NCI-H187 treated with DMSO at 0.1 percent for 48 hours (cell line): ENCODE measurements at regions not wholly inside any gene's neighbourhood (a gene's known extent, or its start where the extent isn't known, plus 50 kb on each side); places are given as distances from the start of the nearest gene placed in this dataset.

ENCODE experiments used
- DNase-seq: peaks from one replicate; lab custom pipeline; 2025; lab: John Stamatoyannopoulos, UW

DNA sequence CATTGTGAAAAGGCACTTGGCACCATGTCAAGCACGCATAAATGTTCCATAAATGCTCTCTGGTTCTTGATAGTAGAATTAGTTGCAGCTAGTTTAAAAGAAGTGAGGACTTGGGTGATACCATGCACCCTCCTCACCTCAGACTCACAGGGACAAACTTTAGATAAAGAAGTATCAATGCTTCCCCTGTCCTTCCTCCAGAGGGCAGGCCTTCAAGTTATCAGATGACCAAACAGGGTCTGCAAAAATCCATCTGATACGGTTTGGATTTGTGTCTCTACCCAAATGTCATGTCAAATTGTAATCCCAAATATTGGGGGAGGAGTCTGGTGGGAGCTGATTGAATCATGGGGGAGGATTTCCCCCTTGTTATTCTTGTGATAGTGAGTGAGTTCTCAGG, 54.1 kb downstream of the C1QL2 start:
- DNase-seq: no peak

DNA sequence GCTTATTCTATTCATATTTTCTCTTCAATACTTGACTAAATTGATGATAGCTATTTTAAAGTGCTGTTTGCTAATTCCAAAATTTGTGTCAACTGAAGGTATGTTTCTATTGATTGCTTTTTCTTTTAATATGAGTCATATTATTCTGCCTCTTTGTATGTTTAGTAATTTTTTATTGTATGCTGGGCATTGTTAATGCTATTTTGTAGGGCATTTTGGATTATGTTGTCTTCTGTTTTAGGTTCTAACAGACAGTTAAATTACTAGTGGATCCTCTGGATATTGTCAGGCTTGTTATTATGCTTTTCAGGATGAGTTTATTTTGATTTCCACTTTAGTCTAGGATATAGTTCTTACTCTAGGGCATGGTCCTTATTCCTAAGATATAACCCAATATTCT, 55.6 kb downstream of the C1QL2 start:
- no peak for DNase-seq

DNA sequence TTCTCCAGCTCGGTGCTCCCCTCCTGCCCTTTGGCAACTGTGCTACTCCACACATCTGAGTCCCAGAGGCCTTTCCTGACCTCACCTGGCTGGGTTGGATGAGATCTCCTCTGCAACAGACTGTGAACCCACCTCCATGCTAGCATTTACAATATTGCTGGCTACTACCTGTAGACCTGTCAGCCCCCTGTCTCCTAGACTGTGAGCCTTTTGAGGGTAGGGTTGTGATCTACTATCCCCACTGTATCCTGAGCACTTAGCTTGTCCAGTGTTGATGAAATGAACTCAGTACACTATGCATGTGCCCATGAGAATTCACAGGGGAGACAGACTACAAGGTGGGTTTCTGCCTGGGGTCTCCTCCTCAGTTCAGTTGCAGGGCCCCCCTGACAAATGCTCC, 70.1 kb downstream of the C1QL2 start:
- DNase-seq: no peak

DNA sequence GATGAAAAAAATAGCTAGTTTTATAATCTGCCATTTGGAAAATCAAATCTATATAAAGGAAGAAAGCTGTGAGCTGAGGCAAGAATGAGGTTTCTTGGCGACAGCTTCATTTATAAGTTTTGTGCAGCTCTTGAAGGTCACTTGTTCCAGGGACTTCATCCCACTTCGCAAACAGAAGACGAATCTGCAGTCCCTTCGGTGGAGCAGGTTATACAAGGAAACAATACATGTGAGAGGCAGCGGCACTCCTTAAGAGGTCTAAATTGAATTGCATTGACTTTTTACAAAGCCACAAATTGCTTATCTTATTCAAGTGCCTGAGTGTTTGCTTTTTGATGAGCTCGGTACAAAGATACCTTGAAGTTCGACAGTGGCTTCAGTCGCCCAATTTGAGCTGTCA, 72.2 kb downstream of the C1QL2 start:
- DNase-seq: peak; percentile 8

DNA sequence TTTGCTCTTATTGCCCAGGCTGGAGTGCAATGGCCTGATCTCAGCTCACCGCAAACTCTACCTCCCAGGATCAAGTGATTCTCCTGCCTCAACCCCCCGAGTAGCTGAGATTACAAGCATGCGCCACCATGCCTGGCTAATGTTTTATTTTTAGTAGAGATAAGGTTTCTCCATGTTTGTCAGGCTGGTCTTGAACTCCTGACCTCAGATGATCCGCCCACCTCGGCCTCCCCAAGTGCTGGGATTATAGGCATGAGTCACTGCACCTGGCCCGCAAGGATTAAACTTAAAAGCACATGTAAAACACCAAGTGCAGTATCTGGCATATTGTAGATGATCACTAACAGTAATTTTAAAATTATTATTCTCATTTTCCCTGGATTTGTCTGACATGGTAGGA, 72.9 kb downstream of the C1QL2 start:
- no peak for DNase-seq

DNA sequence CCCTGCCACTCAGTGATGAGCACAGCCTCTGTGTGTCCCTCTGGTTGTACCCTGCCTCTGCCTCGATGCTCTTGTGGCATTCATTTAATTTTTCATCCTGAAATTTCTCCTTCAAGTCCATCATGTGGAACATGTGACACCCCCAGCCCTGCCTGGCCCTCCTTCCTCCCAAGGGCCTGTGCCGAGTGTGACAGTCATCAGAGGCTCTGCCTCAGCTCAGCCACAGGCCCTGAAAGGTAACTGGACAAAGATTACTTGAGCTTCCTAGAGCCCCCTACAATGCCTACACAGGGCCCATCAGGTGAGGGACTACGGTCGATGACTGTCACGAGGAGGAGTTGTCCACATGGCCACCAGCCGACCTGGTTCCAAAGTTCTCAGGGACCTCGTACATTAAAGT, 75.1 kb downstream of the C1QL2 start:
- DNase-seq: no peak

DNA sequence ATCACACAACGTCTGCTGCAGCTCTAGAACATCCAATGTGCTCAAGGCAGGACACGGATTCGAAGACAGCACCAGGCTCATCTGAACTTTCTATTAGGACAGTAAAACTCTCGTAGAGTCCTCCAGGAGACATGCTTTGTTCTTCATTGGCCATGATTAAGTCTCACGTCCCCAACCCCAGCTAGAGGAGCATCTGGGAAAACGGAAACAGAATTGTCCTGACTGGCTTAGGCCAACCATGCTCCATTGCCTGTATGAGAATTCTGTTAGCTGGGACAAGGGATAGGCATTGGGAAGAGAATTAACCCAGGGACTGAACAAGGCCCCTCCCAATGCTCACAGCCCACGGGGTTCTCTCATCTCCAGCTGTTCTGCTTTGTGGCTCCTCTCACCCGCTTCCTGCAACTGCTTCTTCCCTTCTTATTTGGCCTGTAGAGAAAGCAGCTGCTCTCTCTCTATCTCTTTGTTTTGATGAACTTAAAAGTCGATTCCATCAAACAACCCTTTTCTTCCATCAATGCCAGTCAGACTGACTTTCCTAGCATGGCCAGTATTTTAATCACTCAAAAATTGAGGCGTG, 75.6 kb downstream of the C1QL2 start:
- DNase-seq: no peak

DNA sequence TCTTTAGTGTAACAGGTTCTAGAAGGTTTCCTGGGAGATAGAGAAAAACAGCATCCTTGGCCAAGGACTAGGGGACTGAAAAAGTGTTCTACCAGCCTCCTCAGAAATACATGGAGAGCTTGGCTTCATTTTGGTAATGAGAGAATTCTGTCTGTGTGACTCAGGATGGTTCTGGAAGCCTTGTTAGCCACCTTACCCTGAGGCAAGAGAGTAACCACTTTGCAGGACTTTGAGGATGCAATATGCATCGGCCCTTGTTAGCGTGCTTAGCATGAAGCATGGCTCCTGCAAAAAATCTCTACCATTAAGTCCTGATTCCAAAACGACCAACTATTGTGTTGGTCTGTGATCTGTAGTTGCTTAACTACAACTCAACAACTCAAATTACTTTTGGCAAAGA, 79.8 kb downstream of the C1QL2 start:
- no peak for DNase-seq

DNA sequence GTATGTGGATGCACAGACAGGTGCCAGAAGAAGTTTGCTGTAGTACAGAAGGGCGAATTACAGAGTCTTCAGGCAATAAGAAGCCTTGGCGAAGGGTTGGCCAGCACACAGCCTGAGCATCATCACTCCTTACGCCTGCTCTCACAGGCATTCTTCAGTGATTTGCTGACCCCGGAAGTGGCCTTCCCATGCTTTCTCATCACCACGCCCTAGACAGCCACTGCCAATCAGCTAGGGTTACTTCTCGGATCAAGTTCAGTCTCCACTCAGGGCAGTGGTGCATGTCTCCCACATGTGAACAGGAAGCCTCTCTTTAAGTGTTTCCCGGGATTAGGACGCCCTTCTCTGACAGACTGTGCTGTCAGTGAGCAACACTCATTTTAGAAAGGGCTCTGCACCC, 81.8 kb downstream of the C1QL2 start:
- no peak for DNase-seq

DNA sequence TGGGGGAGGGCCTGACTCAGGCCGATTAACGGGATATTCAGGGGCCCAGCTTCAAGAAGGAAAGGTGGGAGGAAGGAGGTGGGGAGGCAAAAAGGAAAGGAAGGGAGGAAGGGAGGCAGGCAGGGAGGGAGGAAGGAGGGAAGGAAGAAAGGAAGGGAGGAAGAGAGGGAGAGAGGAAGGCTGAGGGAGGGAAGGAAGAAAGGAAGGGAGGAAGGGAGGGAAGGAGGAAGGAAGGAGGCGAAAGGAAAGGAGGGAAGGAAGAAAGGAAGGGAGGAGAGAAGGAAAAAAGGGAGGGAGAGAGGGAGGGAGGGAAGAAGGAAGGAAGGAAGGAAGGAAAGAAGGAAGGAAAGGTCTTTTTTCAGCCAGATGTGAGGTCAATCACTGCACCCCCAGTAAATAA, 85.3 kb downstream of the C1QL2 start:
- no peak for DNase-seq

DNA sequence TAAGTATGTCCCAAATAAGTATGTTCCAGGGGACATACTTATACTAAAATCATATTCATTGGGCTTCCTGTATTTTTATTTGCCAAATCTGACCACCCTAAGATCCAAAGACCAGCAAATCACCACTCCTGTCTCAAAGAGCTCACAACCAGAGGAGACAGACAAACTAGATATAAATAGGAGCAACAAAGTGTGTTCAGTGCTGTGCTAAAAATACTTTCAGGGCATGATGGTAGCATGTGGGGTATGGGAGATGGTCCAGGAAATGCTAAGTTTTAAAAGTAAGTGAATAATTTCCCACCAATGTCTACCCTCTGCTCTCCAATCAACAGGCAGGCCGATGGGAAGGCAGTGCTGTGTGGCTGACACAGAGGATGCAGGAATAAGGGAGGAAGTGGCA, 87.1 kb downstream of the C1QL2 start:
- DNase-seq: no peak

DNA sequence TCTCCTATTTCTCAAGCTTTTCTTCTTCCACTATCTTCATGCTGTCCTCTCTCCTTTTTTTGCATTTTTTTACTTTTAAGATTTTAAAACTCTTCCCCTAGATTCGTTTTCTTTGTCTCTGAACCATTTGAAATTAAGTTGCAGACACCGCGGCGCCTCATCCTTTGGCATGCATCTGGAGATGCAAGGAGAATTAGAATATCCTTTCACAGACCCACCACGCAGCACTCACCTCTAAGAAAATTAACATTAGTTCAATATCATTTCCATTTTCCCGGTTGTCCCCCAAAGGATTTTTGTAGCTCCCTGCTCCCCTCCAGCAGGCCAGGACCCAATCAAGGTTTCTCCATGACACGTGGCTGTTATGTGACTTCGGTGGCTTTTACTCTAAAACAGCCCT, 88.8 kb downstream of the C1QL2 start:
- DNase-seq: no peak

DNA sequence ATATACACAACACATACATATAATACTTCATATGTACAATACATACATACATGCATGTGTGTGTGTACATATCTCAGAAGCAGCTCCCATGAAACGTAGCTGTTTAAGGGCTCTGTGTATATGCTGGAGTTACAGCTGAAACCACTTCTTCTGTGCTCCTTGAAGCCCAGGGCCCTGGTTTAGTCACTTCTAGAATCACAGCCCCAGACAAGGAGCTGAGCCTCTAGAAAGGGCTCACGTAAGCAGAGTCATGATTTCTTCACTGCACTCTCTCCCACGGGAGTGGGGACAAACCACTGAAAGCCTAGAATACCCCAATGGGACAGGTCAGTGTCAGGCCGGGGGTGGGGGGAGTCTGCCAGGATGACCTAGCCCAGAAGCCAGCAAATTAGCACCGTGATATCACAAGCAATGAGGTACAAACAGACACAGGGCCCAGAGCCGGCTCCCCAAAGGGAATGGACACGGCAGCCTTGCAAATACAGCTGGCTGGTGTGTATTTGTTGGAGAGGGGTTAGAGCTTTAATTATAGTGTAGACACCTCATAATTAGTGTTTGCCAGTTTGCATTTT, 90.3 kb downstream of the C1QL2 start:
- DNase-seq: no peak

DNA sequence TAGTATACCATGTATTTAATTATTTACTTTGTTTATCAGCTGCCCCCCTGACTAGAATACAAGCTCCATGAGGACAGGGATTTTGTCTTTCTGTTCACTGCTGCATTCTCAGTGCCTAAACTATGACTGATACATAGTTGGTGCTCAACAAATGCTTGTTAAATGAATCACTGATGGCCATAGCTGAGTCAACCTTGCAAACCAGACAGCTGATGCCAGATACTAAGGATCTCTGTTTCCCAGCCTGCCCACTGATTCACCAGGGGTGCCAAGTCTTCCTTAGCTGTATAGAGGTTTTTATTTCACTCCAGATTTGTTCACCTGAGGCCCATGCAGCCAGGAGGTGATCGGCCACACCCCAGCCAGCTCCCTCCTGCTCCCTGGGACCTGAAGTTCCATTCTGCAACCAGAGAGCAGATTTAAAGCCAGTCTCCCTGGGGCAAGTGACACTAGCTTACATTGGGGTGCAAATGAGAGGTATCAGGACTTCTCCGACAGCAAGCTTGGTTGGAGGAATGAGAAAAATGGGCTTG, 92.2 kb downstream of the C1QL2 start:
- no peak for DNase-seq

DNA sequence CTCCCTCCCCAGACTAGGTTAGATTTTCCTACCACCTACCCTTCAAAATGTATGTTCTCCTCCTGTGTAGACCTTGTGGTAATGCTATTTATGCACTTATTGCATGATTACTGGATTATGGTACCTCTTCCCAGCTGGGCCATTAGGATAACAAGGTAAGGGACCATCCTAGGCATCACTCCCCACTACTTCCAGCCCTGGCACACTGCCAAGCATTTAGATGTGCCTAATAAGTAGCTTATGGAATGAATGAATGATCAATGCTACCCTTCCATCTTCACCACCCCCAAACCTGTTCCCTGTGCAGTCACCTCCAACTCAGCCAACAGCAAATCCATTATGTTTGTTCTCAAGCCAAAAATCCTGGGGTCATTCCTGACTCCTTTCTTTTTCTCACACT, 93.4 kb downstream of the C1QL2 start:
- DNase-seq: no peak

DNA sequence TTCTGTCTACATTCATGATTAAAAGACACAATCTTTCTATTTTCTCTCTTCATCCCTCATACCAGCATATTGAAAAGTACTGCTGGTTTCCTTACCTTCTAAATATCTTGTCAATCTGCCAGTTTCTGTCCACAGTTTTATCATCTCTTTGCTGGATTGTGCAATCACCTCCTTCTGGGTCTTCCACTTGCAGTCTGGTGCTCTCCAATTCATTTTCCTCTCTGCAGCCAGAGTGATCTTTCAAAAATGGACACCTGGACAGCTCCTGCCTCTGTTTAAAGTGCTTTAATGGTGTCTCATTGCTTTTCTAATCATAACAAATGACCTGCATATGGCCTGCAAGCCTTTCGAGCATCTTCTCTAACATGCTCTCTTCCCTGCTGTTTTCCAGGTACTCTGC, 94.0 kb downstream of the C1QL2 start:
- no peak for DNase-seq

DNA sequence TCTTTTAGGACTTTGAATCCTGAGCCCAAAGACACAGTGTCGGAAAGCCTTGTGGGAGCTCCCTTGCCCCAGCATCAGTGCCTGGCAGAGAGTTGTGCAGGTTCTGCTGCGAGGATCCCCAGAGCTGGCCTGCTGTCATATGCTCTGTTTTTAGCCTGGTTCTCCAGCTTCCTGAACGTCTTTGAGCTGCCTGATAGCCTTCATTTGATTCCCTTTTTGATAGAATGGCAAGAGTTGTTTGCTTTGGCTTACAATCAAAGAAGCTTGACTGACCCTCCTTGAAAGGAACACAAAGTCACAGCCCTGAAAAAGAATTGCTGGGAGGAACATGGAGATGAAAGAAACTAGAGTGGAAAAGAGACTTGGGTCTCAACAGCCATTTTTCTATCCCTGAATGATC, 95.4 kb downstream of the C1QL2 start:
- DNase-seq: no peak

DNA sequence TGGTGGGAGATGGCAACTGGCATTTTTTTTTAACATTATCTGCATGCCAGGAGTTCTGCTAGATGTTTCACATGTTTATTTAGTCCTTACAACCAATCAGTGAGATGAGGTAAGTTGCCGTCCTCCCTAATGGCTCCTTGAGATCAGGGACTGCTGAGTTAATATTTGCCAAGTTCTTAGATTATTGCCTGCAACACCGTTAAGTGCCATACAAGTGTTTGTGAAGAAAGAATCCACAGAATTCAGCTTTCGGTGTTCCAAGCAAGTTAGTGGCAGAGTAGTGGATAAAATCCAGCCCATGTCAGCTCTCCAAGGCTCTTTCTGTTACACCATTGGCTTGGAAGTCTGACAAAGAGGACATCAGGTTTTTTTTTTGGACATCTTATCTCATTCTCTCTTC, 95.9 kb downstream of the C1QL2 start:
- DNase-seq: peak; percentile 71

DNA sequence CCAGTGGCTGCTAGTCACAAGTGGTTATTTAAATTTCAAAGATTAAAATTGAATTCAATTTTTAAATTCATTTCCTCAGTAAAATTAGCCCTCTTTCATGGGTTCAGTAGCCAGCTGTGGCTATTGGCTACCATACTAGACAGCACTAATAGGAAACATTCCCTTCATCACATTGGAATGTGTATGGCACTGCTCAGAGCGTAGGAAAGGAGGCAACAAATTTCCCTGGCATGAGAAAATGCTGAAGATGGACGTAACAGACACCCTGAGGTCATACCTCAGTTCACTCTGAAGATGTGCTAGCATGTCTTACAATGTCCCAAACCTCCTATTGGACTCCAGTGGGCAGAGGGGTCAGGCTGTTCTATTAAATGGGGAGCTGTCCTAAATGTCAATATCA, 96.4 kb downstream of the C1QL2 start:
- DNase-seq: no peak

DNA sequence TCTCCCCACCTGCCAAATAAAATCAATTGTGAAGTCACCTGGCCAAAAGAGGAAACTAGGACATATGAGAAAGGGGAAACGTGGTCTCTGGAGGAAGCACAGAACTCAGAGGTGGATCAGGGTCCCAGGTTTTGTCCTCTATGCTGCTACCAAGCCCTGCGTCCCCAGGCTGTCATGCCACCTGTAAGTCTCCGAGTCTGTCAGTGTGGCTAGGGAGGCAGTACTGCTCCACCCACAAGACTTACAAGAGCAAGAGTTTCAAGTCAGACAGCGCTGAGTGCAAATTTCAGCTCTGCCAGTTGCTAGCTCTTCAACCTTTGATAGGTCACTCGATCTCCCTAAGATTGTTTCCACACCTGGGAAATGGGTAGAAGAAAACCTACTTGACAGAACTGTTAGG, 98.6 kb downstream of the C1QL2 start:
- DNase-seq: no peak

DNA sequence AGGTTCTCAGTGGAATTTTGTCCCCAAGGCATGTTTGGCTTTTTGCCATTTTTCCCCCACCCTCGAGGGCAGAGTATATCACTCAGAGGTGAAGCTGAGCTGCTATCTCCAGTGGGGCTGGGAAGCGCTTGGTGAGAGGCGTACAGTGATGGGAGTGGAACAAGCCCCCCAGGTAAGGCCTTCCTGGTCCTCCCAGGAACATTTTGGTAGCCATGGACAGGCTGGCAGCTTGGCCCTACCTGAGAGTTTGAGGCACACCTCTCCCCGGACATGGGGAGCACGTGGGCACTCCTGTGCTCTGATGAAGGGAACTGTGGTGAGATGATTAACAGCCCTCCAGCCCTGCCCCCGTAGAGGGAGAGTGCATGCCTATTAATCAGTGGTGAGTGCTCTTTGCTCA, 99.3 kb downstream of the C1QL2 start:
- no peak for DNase-seq

DNA sequence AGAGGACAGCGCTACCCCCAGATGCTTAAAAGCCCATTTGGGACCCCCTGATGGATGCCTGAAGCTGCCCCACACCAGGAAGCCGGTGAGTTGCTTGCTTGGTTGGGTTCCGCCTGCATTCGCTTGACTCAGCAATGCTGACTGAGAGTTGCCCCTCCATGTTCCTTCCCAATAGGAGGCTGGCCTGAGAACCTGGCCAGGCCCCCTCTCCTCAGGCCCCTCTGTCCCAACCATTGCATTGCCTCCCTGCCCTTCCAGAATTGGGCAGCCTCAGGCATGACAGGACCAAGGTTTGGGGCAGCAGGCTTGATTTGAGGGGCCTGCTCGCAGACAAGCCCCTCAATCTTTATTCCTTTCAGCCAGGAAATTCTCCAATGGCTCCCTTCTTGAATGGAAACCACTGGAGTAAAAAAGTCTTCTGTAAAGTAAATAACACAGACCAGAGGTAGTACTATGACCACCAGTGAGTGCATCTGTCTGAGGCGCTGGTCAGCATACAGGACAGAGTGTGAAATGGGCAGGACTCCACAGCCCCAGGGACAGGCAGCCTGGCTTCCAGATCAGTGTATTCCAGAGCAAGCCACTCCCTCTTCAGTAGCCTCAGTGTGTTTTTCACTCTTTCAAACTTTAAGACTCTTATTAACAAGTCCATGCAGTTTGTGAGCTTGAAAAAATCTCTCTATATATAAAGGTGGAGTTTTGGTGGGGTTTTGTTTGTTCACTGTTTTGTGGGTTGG, 104.7 kb downstream of the C1QL2 start:
- no peak for DNase-seq

DNA sequence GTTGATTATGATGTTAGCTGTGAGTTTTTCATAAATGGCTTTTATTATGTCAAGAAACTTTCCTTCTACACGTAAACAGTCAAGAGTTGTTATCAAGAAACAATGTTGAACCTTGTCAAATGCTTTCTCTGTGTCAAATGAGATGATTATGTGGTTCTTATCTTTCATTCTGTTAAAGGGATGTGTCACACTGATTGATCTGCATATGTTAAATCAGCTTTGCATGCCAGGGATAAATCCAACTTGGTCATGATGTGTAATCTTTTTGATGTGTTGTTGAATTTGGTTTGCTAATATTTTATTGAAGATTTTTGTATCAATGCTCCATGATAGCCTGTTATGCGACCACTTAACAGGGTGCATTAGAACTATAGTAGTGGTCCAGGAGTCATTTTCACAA, 107.3 kb downstream of the C1QL2 start:
- no peak for DNase-seq
